ENCODE measurements at regions not wholly inside any gene's neighbourhood (a gene's known extent, or its start where the extent isn't known, plus 50 kb on each side); places are given as distances from the start of the nearest gene placed in this dataset.
"Not testable (repeated sequence)": the region's sequence is repeated elsewhere in the genome, so short reads cannot be mapped to it uniquely, and the experiment has no call there.

GRCh38 chrX:51151734-51152133, 180.9 kb upstream of the NUDT10 start:
- H3K4me3 ChIP-seq (ENCODE audit: control insufficient read depth, low read depth, low read length) = no peak overlapping the region
- TF ChIP-seq CTCF (IDR thresholded peaks at IDR 0.05; ENCODE audit: control insufficient read depth, insufficient read depth, low read depth, low read length, missing control alignments) = no peak
- no peak for DNase-seq (ENCODE audit: low read depth)

- TF ChIP-seq CTCF (IDR thresholded peaks at IDR 0.05; ENCODE audit: control insufficient read depth, insufficient read depth, low read depth, low read length, missing control alignments) = no peak
- no peak for DNase-seq (ENCODE audit: low read depth)
- H3K4me3 ChIP-seq (ENCODE audit: control insufficient read depth, low read depth, low read length) = no peak overlapping the region
Observed at GRCh38 chrX:51155157-51155556, 177.5 kb upstream of the NUDT10 start.

- TF ChIP-seq CTCF (IDR thresholded peaks at IDR 0.05; ENCODE audit: control insufficient read depth, insufficient read depth, low read depth, low read length, missing control alignments) = no peak
- H3K4me3 ChIP-seq (ENCODE audit: control insufficient read depth, low read depth, low read length) = no peak overlapping the region
- no peak for DNase-seq (ENCODE audit: low read depth)
Observed at GRCh38 chrX:51155566-51155965, 177.1 kb upstream of the NUDT10 start.

- TF ChIP-seq CTCF (IDR thresholded peaks at IDR 0.05; ENCODE audit: control insufficient read depth, insufficient read depth, low read depth, low read length, missing control alignments) = no peak
- H3K4me3 ChIP-seq (ENCODE audit: control insufficient read depth, low read depth, low read length) = no peak overlapping the region
- DNase-seq (ENCODE audit: low read depth) = no peak
Observed at GRCh38 chrX:51158231-51158630, 174.4 kb upstream of the NUDT10 start.

GRCh38 chrX:51159378-51159777, 173.2 kb upstream of the NUDT10 start:
- not testable (repeated sequence) for DNase-seq (ENCODE audit: low read depth); H3K4me3 ChIP-seq (ENCODE audit: control insufficient read depth, low read depth, low read length)

- DNase-seq (ENCODE audit: low read depth) = no peak
- H3K4me3 ChIP-seq (ENCODE audit: control insufficient read depth, low read depth, low read length) = no peak overlapping the region
- no peak for TF ChIP-seq CTCF (IDR thresholded peaks at IDR 0.05; ENCODE audit: control insufficient read depth, insufficient read depth, low read depth, low read length, missing control alignments)
Observed at GRCh38 chrX:51163730-51164129, 168.9 kb upstream of the NUDT10 start.

- H3K4me3 ChIP-seq (ENCODE audit: control insufficient read depth, low read depth, low read length); DNase-seq (ENCODE audit: low read depth): not testable (repeated sequence)
Observed at GRCh38 chrX:51178356-51178900, 154.2 kb upstream of the NUDT10 start.

GRCh38 chrX:51179805-51180204, 152.8 kb upstream of the NUDT10 start:
- DNase-seq (ENCODE audit: low read depth); H3K4me3 ChIP-seq (ENCODE audit: control insufficient read depth, low read depth, low read length): not testable (repeated sequence)

Measured in AG09309 (cell line).